ENCODE measurements at regions not wholly inside any gene's neighbourhood (a gene's known extent, or its start where the extent isn't known, plus 50 kb on each side); places are given as distances from the start of the nearest gene placed in this dataset.

- ATAC-seq (no peak), DNase-seq (no peak)
- Histone ChIP-seq H3K27ac (no peak overlapping the region), H3K36me3 (no peaks in the 10 kb centered on the region), H3K4me3 (no peak overlapping the region), H3K27me3 (peaks cover 0 to 5% of the 10 kb centered on the region in 2 donors), H3K9me3 (no peaks in the 10 kb centered on the region), H3K4me1 (no peaks in the 10 kb centered on the region)
- intact Hi-C loops (cut with DNase I): no loop called here
- TF ChIP-seq CTCF (IDR thresholded peaks at IDR 0.05): no peak
Measured at GRCh38 chr20:34181484-34181883, 59.7 kb upstream of the ASIP start.

- ATAC-seq (no peak), DNase-seq (no peak)
- H3K27me3 ChIP-seq: peaks cover 0 to 5% of the 10 kb centered on the region in 2 donors
- H3K4me3 ChIP-seq: no peak overlapping the region
- H3K27ac ChIP-seq: no peak overlapping the region
- H3K4me1 ChIP-seq: no peaks in the 10 kb centered on the region
- H3K9me3 ChIP-seq: no peaks in the 10 kb centered on the region
- no peaks in the 10 kb centered on the region for H3K36me3 ChIP-seq
- intact Hi-C loops (cut with DNase I): no loop called here
- TF ChIP-seq CTCF (IDR thresholded peaks at IDR 0.05): no peak
Measured at GRCh38 chr20:34185766-34186620, 55.2 kb upstream of the ASIP start.

GRCh38 chr20:34189572-34190163, 51.6 kb upstream of the ASIP start:
- Histone ChIP-seq H3K27me3 (no peaks in the 10 kb centered on the region), H3K4me1 (no peaks in the 10 kb centered on the region), H3K36me3 (no peaks in the 10 kb centered on the region), H3K4me3 (no peak overlapping the region), H3K27ac (no peak overlapping the region), H3K9me3 (no peaks in the 10 kb centered on the region)
- no peak for TF ChIP-seq CTCF (IDR thresholded peaks at IDR 0.05)
- DNase-seq: no peak
- no peak for ATAC-seq
- intact Hi-C loops (cut with DNase I): no loop called here

DNA sequence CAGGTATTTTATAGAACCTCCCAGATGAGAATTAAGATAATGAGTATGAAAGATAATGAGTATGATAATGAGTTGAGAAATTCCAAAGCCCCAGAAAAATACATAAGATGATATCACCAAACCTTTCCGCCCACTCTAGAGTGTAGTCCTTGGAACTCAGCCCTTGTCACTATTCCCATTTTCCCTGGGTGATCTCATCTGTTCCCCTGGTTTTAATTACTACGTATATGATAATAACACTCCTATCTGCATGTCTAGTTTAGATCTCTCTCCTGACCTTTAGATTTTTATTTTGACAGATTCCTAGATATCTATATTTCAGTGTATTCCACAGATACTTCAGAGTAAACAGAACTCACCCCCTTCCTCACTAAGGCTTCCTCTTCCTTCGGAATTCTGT, 51.0 kb upstream of the ASIP start:
- no peaks in the 10 kb centered on the region for H3K4me1 ChIP-seq
- no peaks in the 10 kb centered on the region for H3K9me3 ChIP-seq
- no peak for TF ChIP-seq CTCF (IDR thresholded peaks at IDR 0.05)
- H3K4me3 ChIP-seq: no peak overlapping the region
- intact Hi-C loops (cut with DNase I): no loop called here
- ATAC-seq: no peak
- no peak overlapping the region for H3K27ac ChIP-seq
- no peaks in the 10 kb centered on the region for H3K36me3 ChIP-seq
- no peak for DNase-seq
- H3K27me3 ChIP-seq: no peaks in the 10 kb centered on the region

- peak; percentile 51 to 63 for TF ChIP-seq CTCF (IDR thresholded peaks at IDR 0.05)
- H3K4me3 ChIP-seq: no peak overlapping the region
- H3K27ac ChIP-seq: no peak overlapping the region
- DNase-seq: peak; percentile 54 to 84 (median 76)
- H3K9me3 ChIP-seq: no peaks in the 10 kb centered on the region
- H3K36me3 ChIP-seq: no peaks in the 10 kb centered on the region
- peak; percentile 99 for ATAC-seq
- no peaks in the 10 kb centered on the region for H3K4me1 ChIP-seq
- H3K27me3 ChIP-seq: no peaks in the 10 kb centered on the region
- intact Hi-C loops (cut with DNase I): no loop called here
Measured at GRCh38 chr20:34190679-34191090, 50.5 kb upstream of the ASIP start.

Measured in left lung (tissue), 4 donors.